ENCODE measurements at regions not wholly inside any gene's neighbourhood (a gene's known extent, or its start where the extent isn't known, plus 50 kb on each side); places are given as distances from the start of the nearest gene placed in this dataset.
A peak's percentile ranks its signal among the peaks of the same experiment; 100 is the strongest.

DNA sequence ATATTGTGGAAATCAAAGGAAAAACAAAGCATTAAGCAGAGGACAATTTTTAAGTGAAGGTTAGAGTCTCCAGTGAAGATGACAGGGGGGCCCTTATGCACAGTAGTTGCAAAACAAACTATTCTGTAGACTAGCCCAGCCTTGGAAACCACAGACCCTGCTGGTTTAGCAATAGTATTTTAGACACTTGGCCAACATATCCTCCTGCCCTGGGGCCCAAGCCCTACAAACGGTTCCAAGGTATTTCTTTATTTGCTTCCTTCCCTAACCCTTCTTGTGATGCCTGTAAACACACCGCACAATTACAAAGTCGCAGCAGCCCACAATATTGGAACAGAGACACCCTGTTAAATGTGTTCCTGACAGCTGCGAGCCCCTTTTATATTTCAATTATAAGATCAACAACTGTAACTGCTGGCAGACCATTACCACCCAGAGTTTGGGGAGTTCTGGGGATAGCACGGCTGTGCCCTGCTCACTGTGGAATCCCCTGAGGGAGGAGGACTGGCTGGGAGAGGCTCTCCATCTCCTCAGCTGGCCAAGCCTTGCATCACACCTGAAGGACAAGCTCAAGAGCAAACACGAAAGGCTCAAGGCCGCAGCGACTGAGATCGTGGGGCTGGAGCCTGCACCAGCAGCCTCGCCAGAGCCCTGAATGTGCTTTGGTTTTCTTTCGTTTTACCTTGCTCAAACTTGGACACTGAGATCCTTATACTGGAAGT lies 282.2 kb upstream of the ATP5MC3 start:
- Histone ChIP-seq H2BK15ac (ENCODE audit: low read length) (no peak overlapping the region), H3K23ac (ENCODE audit: insufficient read length) (no peak overlapping the region), H3K9ac (replicated peaks in 1 of 4; ENCODE audit: extremely low read depth in 1 of 4, low read depth in 3 of 4, low read length in 3 of 4) (no peak overlapping the region), H3K27ac (ENCODE audit: low read depth, low read length) (no peak overlapping the region), H3K4me1 (replicated peaks in 1 of 4; ENCODE audit: control insufficient read depth in 3 of 4, insufficient read depth in 4 of 4, low read length in 3 of 4) (peaks cover 0 to 2% (median 0%) of the 10 kb centered on the region in 4 experiments; a peak in 1 of 7 replicates), H2BK12ac (ENCODE audit: low read depth, low read length) (no peak overlapping the region), H3K4me2 (ENCODE audit: insufficient read depth in 1 of 2, low read depth in 2 of 2, low read length in 2 of 2) (no peak overlapping the region), H3K23me2 (ENCODE audit: low read depth, low read length) (no peaks in the 10 kb centered on the region), H2BK5ac (ENCODE audit: low read depth, low read length) (no peak overlapping the region), H3K27me3 (replicated peaks in 1 of 4; ENCODE audit: control insufficient read depth in 3 of 4, extremely low read depth in 1 of 4, insufficient read depth in 3 of 4, low read length in 3 of 4) (no peaks in the 10 kb centered on the region), H4K5ac (ENCODE audit: insufficient read length, low read depth, low read length) (no peak overlapping the region), H2AFZ (ENCODE audit: low read length) (peak overlapping the region; percentile 58; the same call in 1 of the 2 replicates), H4K8ac (ENCODE audit: extremely low read depth, insufficient read depth, low read length) (no peak overlapping the region), H3K79me2 (ENCODE audit: control insufficient read depth in 1 of 2, insufficient read depth in 2 of 2, low read length in 2 of 2) (no peaks in the 10 kb centered on the region), H2AK5ac (ENCODE audit: low read depth, low read length) (no peak overlapping the region), H4K20me1 (replicated peaks in 1 of 2; ENCODE audit: control insufficient read depth in 1 of 2, insufficient read depth in 2 of 2, low read length in 2 of 2) (no peaks in the 10 kb centered on the region), H3K4me3 (ENCODE audit: extremely low read depth in 1 of 4, insufficient read depth in 2 of 4, low read depth in 3 of 4, low read length in 4 of 4) (no peak overlapping the region), H3K4ac (replicated peaks; ENCODE audit: insufficient read length, low read depth, low read length) (no peak overlapping the region), H4K91ac (replicated peaks; ENCODE audit: insufficient read length, low read length) (no peak overlapping the region), H2BK20ac (ENCODE audit: low read length) (no peak overlapping the region), H3K79me1 (ENCODE audit: low read depth, low read length) (no peaks in the 10 kb centered on the region), H3K36me3 (ENCODE audit: control insufficient read depth in 2 of 4, insufficient read depth in 4 of 4, low read length in 3 of 4) (no peaks in the 10 kb centered on the region), H2BK120ac (replicated peaks; ENCODE audit: low read depth, low read length) (no peak overlapping the region), H3K56ac (replicated peaks; ENCODE audit: insufficient read length, low read depth, low read length) (no peak overlapping the region), H3K9me3 (ENCODE audit: insufficient read depth in 2 of 2, low read depth in 1 of 2, low read length in 1 of 2) (peaks cover 5 to 9% of the 10 kb centered on the region in 2 experiments; a peak in 3 of 4 replicates), H3K18ac (ENCODE audit: extremely low read depth, low read length) (no peak overlapping the region), H3K14ac (ENCODE audit: insufficient read length) (no peak overlapping the region)
- ChIA-PET POLR2A (ENCODE audit: partially characterized antibody) (interaction anchor here (0.7 kb wide), 1 partner anchor 21 kb away, joined by 3 read pairs; no protein-coding TSS in a partner anchor), CTCF (ENCODE audit: partially characterized antibody) (interaction anchor here (1.1 to 2.4 kb wide), 2 partner anchors 13 to 22 kb away, joined by 4 to 6 read pairs; no protein-coding TSS in a partner anchor)
- WGBS, 2 experiments (ENCODE audit: extremely low coverage in 1 of 2, insufficient coverage in 1 of 2, insufficient read length in 1 of 2, insufficient replicate concordance in 2 of 2, low coverage in 1 of 2, low lambda C conversion rate in 2 of 2, missing lambda C conversion rate in 1 of 2) = 80% methylated on average over 11 of the region's 11 CpGs; no CpG with 5 or more reads in 1 of the 2 experiments
- FAIRE-seq (no peak), DNase-seq (ENCODE audit: low read depth in 1 of 2, low spot score in 2 of 2) (no peak)
- no peak for TF ChIP-seq NRF1 (IDR thresholded peaks at IDR 0.05; ENCODE audit: low read depth, low read length)
- TF ChIP-seq CEBPB (IDR thresholded peaks at IDR 0.05; ENCODE audit: low read depth, low read length) = 0 out of 2 replicates have a peak, but pooled peaks have one; percentile 41
- no peak for TF ChIP-seq POLR2AphosphoS5 (IDR thresholded peaks at IDR 0.05; ENCODE audit: low read depth, low read length)
- peak in 1 of 2 experiments; percentile 15; a peak in 1 of 4 replicates for TF ChIP-seq RAD21 (IDR thresholded peaks at IDR 0.05 in 1 of 2, conservative IDR thresholded peaks at IDR 0.05 in 1 of 2; ENCODE audit: low read depth in 2 of 2, low read length in 2 of 2)

All from H1 (cell line).